OCI-LY1 (cell line): ENCODE measurements at regions not wholly inside any gene's neighbourhood (a gene's known extent, or its start where the extent isn't known, plus 50 kb on each side); places are given as distances from the start of the nearest gene placed in this dataset.

Source experiments
- EZH2 ChIP-seq: fragments of 200-600 bp; sonication (generic), shearing (Covaris generic); IDR thresholded peaks from 2 replicates; pipeline ENCODE4 v1.8.0; 2017; ENCODE audit warnings: borderline replicate concordance, mixed run types, mild to moderate bottlenecking, antibody characterized with exemption, low read length, moderate library complexity, mixed read lengths
- TF ChIP-seq, protein P1 (sequence below): fragments of 200-600 bp; sonication (generic), shearing (Covaris generic); IDR thresholded peaks from 2 replicates; pipeline ENCODE4 v1.5.1; 2017; ENCODE audit warnings: mild to moderate bottlenecking, antibody characterized with exemption, low read length, moderate library complexity, mixed read lengths

GRCh38 chr10:28366994-28367393 is 64.1 kb upstream of the MPP7 start:
- TF ChIP-seq, protein P1, sequence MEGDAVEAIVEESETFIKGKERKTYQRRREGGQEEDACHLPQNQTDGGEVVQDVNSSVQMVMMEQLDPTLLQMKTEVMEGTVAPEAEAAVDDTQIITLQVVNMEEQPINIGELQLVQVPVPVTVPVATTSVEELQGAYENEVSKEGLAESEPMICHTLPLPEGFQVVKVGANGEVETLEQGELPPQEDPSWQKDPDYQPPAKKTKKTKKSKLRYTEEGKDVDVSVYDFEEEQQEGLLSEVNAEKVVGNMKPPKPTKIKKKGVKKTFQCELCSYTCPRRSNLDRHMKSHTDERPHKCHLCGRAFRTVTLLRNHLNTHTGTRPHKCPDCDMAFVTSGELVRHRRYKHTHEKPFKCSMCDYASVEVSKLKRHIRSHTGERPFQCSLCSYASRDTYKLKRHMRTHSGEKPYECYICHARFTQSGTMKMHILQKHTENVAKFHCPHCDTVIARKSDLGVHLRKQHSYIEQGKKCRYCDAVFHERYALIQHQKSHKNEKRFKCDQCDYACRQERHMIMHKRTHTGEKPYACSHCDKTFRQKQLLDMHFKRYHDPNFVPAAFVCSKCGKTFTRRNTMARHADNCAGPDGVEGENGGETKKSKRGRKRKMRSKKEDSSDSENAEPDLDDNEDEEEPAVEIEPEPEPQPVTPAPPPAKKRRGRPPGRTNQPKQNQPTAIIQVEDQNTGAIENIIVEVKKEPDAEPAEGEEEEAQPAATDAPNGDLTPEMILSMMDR = no peak
- TF ChIP-seq EZH2 = no peak
